A549 (cell line): ENCODE measurements at regions not wholly inside any gene's neighbourhood (a gene's known extent, or its start where the extent isn't known, plus 50 kb on each side); places are given as distances from the start of the nearest gene placed in this dataset.

ENCODE experiments used
- ATAC-seq, 2 experiments: fragments of 200-7000 bp in 1 of 2; fragments of >200 bp in 1 of 2; cut with Nextera tagmentation in 1 of 2; cut with Tn5 transposase in 1 of 2; 3 replicates each; pipeline versions ENCODE4 v1.8.0 to v1.9.1; 2018 to 2020; ENCODE audit warnings: mild to moderate bottlenecking in 1 of 2, moderate library complexity in 1 of 2
- CTCF ChIA-PET: fragments of 300-600 bp; sonication (Branson Sonifier 250); formaldehyde crosslinking; extraction: SDS; loops from one replicate; lab custom pipeline; 2021; ENCODE audit warnings: antibody characterized with exemption, inconsistent platforms; lab: Yijun Ruan, JAX
- POLR2A ChIA-PET: fragments of 350-600 bp; formaldehyde crosslinking; extraction: SDS; loops from one replicate; lab custom pipeline; 2021; ENCODE audit warnings: antibody characterized with exemption, inconsistent platforms; lab: Yijun Ruan, JAX
- DNase-seq, 2 experiments: peaks; one replicate each; pipeline versions ENCODE4 v3.0.0 to v3.0.0-alpha.2; 2011 to 2016; ENCODE audit warnings: low read depth in 1 of 2, low spot score in 1 of 2
- FAIRE-seq: peaks from 2 replicates; lab custom pipeline; 2011; peaks lifted over from hg19 to GRCh38; lab: Jason Lieb, UNC
- H3K27ac ChIP-seq, 2 experiments: fragments of >200 bp; sonication (Bioruptor Twin); formaldehyde crosslinking; 3 replicates each; pipeline ENCODE4 v1.5.1; 2016 to 2017
- H3K4me1 ChIP-seq: fragments of >200 bp; sonication (Bioruptor Twin); formaldehyde crosslinking; 3 replicates; pipeline ENCODE4 v1.6.1; 2016
- H3K4me2 ChIP-seq: fragments of >200 bp; sonication (Bioruptor Twin); formaldehyde crosslinking; 3 replicates; pipeline ENCODE4 v1.6.1; 2016
- H3K4me3 ChIP-seq: fragments of >200 bp; sonication (Bioruptor Twin); formaldehyde crosslinking; 3 replicates; pipeline ENCODE4 v1.5.1; 2016
- H3K9me3 ChIP-seq: fragments of >200 bp; sonication (Bioruptor Twin); formaldehyde crosslinking; 3 replicates; pipeline ENCODE4 v1.6.1; 2016
- BHLHE40 ChIP-seq: IDR thresholded peaks from 2 replicates; pipeline ENCODE4 v1.6.1; 2012; ENCODE audit warnings: low read depth, low read length, inconsistent platforms
- CBX2 ChIP-seq: fragments of 200-600 bp; sonication (generic); IDR thresholded peaks from 2 replicates; pipeline ENCODE4 v1.6.1; 2016; ENCODE audit warnings: low read depth, mild to moderate bottlenecking, borderline replicate concordance
- CEBPB ChIP-seq, 2 experiments: fragments of >200 bp in 1 of 2; sonication (Bioruptor Twin) in 1 of 2; formaldehyde crosslinking in 1 of 2; IDR thresholded peaks; 2 replicates each; pipeline ENCODE4 v1.6.1; 2012 to 2016
- CHD2 ChIP-seq: fragments of 150-350 bp; IDR thresholded peaks from 2 replicates; pipeline ENCODE4 v1.6.1; 2014; ENCODE audit warnings: low read length; ENCODE audit not compliant: partially characterized antibody
- CHD4 ChIP-seq: fragments of 200-600 bp; sonication (generic); IDR thresholded peaks from 2 replicates; pipeline ENCODE4 v1.6.1; 2016; ENCODE audit warnings: antibody characterized with exemption, mild to moderate bottlenecking, borderline replicate concordance
- EHF ChIP-seq: fragments of 250-450 bp; sonication (Bioruptor Pico); IDR thresholded peaks from 2 replicates; pipeline ENCODE4 v1.5.0; 2020; ENCODE audit warnings: mild to moderate bottlenecking
- EHMT2 ChIP-seq: fragments of 200-600 bp; sonication (generic); IDR thresholded peaks from 2 replicates; pipeline ENCODE4 v1.6.1; 2016; ENCODE audit warnings: antibody characterized with exemption, low read depth, mild to moderate bottlenecking, moderate library complexity
- ESRRA ChIP-seq: fragments of 150-350 bp; IDR thresholded peaks from 2 replicates; pipeline ENCODE4 v1.6.1; 2014; ENCODE audit warnings: mild to moderate bottlenecking, low read length, borderline replicate concordance
- FOSB ChIP-seq: fragments of 250-450 bp; sonication (Bioruptor Pico); IDR thresholded peaks from 2 replicates; pipeline ENCODE4 v1.5.0; 2020; ENCODE audit warnings: mild to moderate bottlenecking, moderate library complexity
- GATA3 ChIP-seq: IDR thresholded peaks from 2 replicates; pipeline ENCODE4 v1.6.1; 2012; ENCODE audit warnings: borderline replicate concordance
- HDAC2 ChIP-seq: fragments of 200-600 bp; sonication (generic); IDR thresholded peaks from 2 replicates; pipeline ENCODE4 v1.6.1; 2016
- HMGXB4 ChIP-seq: fragments of 250-450 bp; sonication (Bioruptor Pico); IDR thresholded peaks from 2 replicates; pipeline ENCODE4 v1.5.0; 2021; ENCODE audit warnings: mild to moderate bottlenecking, moderate library complexity, borderline replicate concordance
- JUNB ChIP-seq: fragments of >200 bp; sonication (Bioruptor Twin); formaldehyde crosslinking; IDR thresholded peaks from 2 replicates; pipeline ENCODE4 v1.6.1; 2016
- KDM1A ChIP-seq: fragments of 200-600 bp; sonication (generic); IDR thresholded peaks from 2 replicates; pipeline ENCODE4 v1.6.1; 2016; ENCODE audit warnings: low read depth, mild to moderate bottlenecking
- KDM5A ChIP-seq: fragments of 200-600 bp; sonication (generic); IDR thresholded peaks from 2 replicates; pipeline ENCODE4 v1.6.1; 2016; ENCODE audit warnings: antibody characterized with exemption, mild to moderate bottlenecking
- PBX3 ChIP-seq: IDR thresholded peaks from 2 replicates; pipeline ENCODE4 v1.6.1; 2012
- POLR2AphosphoS2 ChIP-seq: conservative IDR thresholded peaks from 2 replicates; pipeline ENCODE4 v1.6.1; 2012; ENCODE audit warnings: low read length, improper control_type of control experiment, inconsistent platforms
- REST ChIP-seq: fragments of 200-600 bp; sonication (generic); IDR thresholded peaks from 2 replicates; pipeline ENCODE4 v1.6.1; 2016; ENCODE audit warnings: antibody characterized with exemption, mild to moderate bottlenecking, moderate library complexity
- RFX5 ChIP-seq: fragments of 450-650 bp; IDR thresholded peaks from 2 replicates; pipeline ENCODE4 v1.7.1; 2014; ENCODE audit warnings: antibody characterized with exemption, mild to moderate bottlenecking, moderate library complexity
- ZC3H11A ChIP-seq: fragments of 450-650 bp; IDR thresholded peaks from 2 replicates; pipeline ENCODE4 v1.6.1; 2014; ENCODE audit warnings: antibody characterized with exemption, mild to moderate bottlenecking
- WGBS: methylation state at CpG from one replicate; pipeline ENCODE4 v1.1.6; 2017; ENCODE audit errors: missing lambda C conversion rate; 5-methylcytosine and 5-hydroxymethylcytosine counted together
- TF ChIP-seq, protein P1 (sequence below): IDR thresholded peaks from 2 replicates; pipeline ENCODE4 v1.6.1; 2012; ENCODE audit warnings: low read depth, borderline replicate concordance
- TF ChIP-seq, protein P2 (sequence below): fragments of >200 bp; sonication (Bioruptor Twin); formaldehyde crosslinking; IDR thresholded peaks from 3 replicates; pipeline ENCODE4 v1.6.1; 2016
- TF ChIP-seq, protein P3 (sequence below): fragments of >200 bp; sonication (Bioruptor Twin); formaldehyde crosslinking; IDR thresholded peaks from 3 replicates; pipeline ENCODE4 v1.5.1; 2016
- TF ChIP-seq, protein P4 (sequence below): fragments of 450-650 bp; IDR thresholded peaks from 2 replicates; pipeline ENCODE4 v1.6.1; 2014; ENCODE audit warnings: antibody characterized with exemption
- TF ChIP-seq, protein P5 (sequence below): IDR thresholded peaks from 2 replicates; pipeline ENCODE4 v1.6.1; 2012

DNA sequence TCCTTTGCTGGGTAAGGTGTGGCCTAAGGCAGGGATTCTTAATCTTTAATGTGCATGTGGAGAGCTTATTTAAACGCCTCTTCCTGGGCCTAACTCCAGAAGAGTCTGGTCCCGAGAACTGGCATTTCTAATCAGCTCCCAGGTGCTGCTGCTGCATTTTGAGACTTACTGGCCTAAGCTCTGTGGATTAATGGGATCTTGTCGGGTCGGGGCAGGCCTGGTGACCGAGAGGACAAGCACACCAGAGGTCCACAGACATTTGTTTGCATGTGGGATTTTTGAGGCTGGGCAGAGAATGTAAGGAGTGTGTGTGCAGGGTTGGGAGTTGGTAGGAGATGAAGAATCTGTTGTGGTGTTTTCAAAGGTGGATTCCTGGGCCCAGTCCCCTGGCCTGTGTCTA lies 95.0 kb upstream of the DAP start (continued):
- TF ChIP-seq, protein P1, sequence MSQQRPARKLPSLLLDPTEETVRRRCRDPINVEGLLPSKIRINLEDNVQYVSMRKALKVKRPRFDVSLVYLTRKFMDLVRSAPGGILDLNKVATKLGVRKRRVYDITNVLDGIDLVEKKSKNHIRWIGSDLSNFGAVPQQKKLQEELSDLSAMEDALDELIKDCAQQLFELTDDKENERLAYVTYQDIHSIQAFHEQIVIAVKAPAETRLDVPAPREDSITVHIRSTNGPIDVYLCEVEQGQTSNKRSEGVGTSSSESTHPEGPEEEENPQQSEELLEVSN: no peak
- TF ChIP-seq ESRRA (no peak), RFX5 (no peak), PBX3 (no peak), CEBPB (IDR thresholded peaks at IDR 0.05) (no peak), JUNB (no peak)
- TF ChIP-seq, protein P2, sequence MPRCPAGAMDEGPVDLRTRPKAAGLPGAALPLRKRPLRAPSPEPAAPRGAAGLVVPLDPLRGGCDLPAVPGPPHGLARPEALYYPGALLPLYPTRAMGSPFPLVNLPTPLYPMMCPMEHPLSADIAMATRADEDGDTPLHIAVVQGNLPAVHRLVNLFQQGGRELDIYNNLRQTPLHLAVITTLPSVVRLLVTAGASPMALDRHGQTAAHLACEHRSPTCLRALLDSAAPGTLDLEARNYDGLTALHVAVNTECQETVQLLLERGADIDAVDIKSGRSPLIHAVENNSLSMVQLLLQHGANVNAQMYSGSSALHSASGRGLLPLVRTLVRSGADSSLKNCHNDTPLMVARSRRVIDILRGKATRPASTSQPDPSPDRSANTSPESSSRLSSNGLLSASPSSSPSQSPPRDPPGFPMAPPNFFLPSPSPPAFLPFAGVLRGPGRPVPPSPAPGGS: no peak

GRCh38 chr5:10854506-10855277 lies 93.7 kb upstream of the DAP start:
- CTCF ChIA-PET: interaction anchor here (0.7 to 1.6 kb wide), 4 partner anchors 10 to 334 kb away, joined by 3 to 6 read pairs (median 4); no protein-coding TSS in a partner anchor
- DNase-seq (no peak), ATAC-seq (no peak), FAIRE-seq (no peak)
- TF ChIP-seq FOSB (CRISPR knock-in tag): no peak
- TF ChIP-seq, protein P3, sequence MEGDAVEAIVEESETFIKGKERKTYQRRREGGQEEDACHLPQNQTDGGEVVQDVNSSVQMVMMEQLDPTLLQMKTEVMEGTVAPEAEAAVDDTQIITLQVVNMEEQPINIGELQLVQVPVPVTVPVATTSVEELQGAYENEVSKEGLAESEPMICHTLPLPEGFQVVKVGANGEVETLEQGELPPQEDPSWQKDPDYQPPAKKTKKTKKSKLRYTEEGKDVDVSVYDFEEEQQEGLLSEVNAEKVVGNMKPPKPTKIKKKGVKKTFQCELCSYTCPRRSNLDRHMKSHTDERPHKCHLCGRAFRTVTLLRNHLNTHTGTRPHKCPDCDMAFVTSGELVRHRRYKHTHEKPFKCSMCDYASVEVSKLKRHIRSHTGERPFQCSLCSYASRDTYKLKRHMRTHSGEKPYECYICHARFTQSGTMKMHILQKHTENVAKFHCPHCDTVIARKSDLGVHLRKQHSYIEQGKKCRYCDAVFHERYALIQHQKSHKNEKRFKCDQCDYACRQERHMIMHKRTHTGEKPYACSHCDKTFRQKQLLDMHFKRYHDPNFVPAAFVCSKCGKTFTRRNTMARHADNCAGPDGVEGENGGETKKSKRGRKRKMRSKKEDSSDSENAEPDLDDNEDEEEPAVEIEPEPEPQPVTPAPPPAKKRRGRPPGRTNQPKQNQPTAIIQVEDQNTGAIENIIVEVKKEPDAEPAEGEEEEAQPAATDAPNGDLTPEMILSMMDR: no peak
- no peak for TF ChIP-seq HDAC2
- TF ChIP-seq, protein P4, sequence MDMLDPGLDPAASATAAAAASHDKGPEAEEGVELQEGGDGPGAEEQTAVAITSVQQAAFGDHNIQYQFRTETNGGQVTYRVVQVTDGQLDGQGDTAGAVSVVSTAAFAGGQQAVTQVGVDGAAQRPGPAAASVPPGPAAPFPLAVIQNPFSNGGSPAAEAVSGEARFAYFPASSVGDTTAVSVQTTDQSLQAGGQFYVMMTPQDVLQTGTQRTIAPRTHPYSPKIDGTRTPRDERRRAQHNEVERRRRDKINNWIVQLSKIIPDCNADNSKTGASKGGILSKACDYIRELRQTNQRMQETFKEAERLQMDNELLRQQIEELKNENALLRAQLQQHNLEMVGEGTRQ: no peak
- TF ChIP-seq, protein P5, sequence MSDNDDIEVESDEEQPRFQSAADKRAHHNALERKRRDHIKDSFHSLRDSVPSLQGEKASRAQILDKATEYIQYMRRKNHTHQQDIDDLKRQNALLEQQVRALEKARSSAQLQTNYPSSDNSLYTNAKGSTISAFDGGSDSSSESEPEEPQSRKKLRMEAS: no peak
- no peak for TF ChIP-seq KDM5A
- no peak for TF ChIP-seq CHD4
- TF ChIP-seq HMGXB4: no peak
- no peak for TF ChIP-seq REST
- TF ChIP-seq CBX2: no peak
- TF ChIP-seq POLR2AphosphoS2: no peak
- TF ChIP-seq EHF (CRISPR knock-in tag): no peak
- no peak for TF ChIP-seq CHD2
- no peak for TF ChIP-seq EHMT2
- TF ChIP-seq BHLHE40: no peak
- no peak for TF ChIP-seq ZC3H11A
- no peak for TF ChIP-seq KDM1A
- TF ChIP-seq GATA3: no peak
- POLR2A ChIA-PET: no interaction called here
- Histone ChIP-seq H3K27ac (no peak overlapping the region), H3K4me3 (no peak overlapping the region), H3K4me1 (no peaks in the 10 kb centered on the region), H3K9me3 (no peaks in the 10 kb centered on the region), H3K4me2 (no peak overlapping the region)
- WGBS: 40% methylated on average over 4 of the region's 4 CpGs
